Activated naive CD4-positive, alpha-beta T cell treated with Interleukin-2 at 50 U/mL for 16 hours (primary cell): ENCODE measurements at regions not wholly inside any gene's neighbourhood (a gene's known extent, or its start where the extent isn't known, plus 50 kb on each side); places are given as distances from the start of the nearest gene placed in this dataset.
A peak's percentile ranks its signal among the peaks of the same experiment; 100 is the strongest.

ENCODE experiments used
- DNase-seq: peaks from one replicate; pipeline ENCODE4 v3.0.0-alpha.2; 2020

DNA sequence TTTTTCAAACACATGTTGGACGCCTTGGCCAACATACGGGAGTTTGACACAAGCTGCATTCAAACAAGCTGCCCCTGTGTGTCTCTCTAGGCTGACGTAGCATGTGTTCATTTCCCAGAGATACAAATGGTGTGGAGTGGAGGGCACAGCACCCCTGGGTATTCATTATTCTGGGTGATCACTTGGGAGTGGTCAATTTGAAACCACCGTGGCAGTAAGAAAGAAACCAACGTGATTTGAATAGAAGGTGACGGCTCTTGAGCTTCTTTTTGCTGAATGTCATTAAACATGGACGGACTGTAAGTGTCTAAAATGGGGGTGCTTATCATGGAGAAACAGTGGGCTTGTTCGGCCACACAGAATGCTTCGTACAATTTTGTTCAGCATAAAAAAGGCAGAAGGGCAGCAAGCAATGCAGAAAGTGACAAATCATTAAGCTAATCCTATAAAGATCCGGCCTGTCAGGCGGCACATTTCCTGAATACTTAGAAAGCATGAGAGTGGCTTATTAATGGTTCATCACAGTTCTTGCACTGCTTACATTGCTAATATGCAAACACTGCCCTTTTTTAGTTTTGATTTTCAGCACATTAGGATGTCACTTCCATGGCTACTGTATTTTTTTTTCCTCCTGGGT lies 1261.9 kb upstream of the CITED2 start:
- DNase-seq: no peak

DNA sequence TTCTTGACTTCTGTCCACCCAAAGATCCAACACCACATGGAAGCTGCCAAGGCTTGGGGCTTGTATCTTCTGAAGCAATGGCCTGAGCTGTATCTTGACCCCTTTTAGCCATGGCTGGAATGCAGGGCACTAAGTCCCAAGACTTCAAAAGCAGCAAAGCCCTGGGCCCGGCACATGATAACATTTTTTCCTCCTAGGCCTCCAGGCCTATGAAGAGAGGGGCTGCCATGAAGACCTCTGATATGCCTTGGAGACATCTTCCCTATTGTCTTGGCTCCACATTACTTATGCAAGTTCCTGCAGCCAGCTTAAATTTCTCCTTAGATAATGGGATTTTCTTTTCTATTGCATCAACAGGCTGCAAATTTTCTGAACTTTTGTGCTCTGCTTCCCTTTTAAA lies 1252.6 kb upstream of the CITED2 start:
- DNase-seq: no peak

DNA sequence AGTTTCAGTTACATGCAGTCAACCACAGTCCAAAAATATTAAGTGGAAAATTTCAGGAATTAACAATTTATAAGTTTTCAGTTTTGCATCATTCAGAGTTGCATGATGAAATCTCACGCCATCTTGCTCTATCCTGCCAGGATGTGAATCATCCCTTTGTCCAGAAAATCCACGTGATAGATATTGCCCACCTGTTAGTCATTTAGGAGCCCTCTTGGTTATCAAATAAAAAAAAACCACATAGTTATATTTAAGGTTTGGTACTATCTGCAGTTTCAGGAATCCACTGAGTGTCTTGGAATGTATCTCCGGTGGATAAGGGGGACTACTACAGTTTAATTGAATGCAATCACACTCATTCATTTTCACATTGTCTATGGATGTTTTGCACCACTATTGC lies 1249.0 kb upstream of the CITED2 start:
- DNase-seq: no peak

DNA sequence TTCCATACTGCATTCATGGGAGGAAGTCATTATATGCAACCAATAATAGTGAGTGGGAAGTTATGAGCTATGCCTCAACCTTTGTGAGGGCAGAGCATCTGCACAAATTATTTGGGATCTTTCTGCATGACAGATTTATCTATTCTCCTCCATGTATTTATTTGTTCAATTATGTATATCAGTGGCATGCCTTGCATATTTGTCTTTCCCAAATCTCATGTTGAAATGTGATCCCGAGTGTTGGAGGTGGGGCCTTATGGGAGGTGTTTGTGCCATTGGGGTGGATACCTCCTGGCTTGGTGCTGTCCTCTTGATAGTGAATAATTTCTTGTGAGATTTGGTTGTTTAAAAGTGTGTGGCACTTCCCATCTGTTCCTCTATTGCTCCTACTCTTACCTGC lies 1246.0 kb upstream of the CITED2 start:
- DNase-seq: no peak

DNA sequence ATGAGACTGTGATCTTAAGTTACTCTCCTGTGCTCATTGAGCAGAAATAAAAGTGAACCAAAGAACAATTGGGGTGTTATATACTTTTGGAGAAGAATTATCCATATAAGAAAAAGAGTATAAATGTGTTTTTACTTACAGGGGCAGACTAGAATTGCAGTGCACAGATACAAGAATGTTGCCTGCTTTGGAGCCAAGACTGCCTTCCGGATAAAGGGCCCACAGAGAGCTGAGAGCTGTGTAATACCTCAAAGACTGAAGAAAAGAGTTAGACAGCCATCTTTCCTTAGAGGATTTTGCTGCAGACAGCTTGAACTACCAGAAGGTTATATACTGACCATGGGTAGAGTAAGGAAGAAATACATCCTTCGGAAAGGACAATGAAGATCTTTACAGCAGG lies 1235.5 kb upstream of the CITED2 start:
- DNase-seq: no peak

DNA sequence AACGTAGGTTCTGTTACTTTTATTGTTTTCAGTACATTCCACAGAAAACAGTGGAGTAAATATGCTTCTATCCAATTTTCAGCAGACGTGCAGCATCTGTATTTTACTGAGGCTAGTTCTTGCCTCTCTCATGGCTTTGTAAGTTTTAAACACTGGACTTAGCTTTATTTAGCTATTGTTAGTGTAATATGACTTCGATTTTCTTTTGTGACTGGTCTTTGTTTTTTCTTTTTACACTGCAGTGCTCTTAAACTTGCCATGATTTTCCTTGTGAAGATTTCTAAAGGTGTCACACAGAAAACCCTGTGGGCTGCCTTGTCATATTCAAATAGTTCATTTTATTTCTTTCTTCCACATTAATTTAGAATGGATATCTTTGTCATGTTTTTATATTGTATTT lies 1234.9 kb upstream of the CITED2 start:
- no peak for DNase-seq

DNA sequence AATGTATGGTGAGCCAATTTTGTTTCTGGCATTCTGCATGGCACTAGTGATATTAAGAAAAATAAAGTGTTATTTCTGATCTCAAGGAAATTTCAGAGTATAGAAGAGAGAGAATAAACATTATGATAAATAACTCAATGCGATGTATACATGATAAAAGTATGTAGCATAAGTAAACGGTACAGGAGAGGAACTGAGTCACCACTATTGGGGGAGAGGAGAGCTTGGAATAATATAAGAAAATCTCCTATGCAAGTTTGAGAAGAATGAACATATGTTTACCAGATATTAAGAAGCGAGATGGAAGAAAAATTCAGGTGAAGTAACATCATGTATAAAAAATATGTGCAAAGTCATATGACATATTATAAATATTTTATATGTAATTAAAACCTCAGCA lies 1230.3 kb upstream of the CITED2 start:
- no peak for DNase-seq

DNA sequence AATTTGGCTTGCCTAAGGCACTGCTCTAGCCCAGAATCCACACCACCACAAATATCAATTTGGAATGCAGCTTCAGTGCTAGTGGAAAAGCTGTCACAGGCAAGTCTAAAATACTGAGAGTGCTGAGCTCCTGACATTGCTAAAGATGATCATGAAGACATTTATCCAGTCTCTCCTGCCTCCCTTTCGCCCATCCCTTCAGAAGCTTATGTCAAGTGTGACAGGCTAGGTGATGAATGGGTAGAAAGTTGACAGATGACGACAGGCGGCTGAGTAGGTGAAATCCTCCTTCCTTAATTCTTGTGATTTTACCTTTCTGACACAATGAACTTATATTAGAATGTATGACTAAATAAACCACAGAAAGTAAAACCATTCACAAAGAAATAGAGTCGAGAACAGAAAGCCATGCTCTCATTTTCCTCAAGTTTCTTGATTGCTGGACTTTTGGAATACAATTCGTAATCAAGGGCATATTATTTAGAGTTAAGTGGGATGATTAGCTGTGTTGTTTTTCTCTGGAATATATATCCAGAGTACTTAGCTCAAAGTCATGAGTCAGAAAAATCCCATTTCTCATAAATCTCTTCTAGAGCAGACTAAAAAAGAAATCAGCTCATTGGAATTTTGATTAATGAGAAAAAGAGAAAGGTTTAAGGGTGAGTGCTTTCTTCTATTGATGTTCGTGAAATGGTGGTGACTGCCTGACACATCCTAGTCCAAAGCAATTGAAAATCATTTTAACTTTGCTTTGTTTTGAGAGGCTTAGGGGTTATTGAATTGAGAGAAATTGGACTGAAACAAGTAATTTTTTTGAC lies 1228.2 kb upstream of the CITED2 start:
- no peak for DNase-seq

DNA sequence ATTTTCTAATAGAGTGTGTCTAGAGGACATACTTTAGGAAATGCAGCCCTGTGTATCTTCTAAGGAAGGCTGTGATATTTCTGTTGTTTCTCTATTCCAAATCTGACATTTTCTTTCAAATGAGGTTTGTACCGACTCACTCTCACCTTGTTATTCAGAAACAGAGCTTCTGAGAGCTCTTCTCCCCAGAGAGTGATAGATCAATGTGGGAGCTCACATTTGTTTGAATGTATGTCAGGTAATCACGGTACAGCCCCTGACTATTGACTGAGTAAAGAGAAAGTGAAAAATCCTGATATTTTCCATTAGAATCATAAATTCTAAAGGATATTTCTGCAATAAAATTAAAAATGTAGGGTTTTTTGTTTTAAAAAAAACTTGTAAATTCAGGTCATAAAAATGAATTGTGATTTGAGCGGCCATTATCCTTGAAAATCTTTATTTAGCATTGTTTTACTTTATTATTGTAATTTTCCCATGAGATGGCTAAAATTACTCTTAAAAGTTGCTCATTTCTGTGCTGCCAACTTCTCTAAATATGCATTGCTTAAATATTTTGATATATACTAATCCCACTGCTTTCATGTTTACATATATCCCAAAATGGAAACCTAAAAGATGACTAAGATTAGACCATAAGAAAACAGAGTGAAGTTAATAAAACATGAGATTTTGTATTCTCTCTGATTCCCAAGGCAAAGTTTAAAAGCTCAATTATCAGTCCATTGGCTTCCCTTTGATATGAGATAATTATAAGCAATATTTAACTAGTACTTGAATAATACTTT lies 1226.8 kb upstream of the CITED2 start:
- no peak for DNase-seq

DNA sequence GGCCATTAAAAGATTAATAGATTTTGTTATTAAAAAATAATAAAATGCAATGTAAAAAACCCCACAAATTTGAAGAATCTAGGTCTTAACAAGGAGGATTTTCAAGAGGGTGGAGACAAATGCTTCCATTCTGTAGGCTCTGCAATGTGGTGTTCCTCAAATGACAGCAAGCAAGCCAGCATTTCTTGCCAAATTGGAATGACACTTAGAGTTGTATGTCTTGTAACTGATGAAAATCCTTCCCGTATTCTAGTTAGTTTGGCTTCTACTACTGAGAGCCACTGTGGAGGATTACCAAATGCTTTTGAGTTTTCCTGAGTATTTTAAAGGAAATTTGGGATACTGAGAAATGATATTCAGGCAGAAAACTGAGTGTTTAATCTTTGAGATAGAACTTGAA lies 1225.5 kb upstream of the CITED2 start:
- no peak for DNase-seq

DNA sequence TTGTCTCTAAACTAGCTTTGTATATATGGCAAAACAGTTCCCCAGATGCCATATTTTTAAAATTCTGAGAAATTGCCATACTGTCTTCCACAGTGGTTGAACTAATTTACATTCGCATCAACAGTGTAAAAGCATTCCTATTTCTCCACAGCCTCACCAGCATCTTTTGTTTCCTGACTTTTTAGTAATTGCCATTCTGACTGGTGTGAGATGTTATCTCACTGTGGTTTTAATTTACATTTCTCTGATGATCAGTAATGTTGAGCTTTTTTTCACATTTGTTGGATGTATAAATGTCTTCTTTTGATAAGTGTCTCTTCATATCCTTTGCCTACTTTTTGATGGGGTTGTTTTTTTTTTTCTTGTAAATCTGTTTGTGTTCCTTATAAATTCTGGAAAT lies 1222.7 kb upstream of the CITED2 start:
- DNase-seq: no peak

DNA sequence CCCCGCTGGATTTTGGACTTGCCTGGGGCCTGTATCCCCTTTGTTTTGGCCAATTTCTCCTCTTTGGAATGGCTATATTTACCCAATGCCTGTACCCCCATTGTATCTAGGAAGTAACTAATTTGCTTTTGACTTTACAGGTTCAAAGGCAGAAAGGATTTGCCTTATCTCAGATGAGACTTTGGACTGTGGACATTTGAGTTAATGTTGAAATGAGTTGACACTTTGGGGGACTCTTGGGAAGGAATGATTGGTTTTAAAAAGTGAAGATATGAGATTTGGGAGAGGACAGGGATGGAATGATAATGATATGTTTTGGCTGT lies 1220.3 kb upstream of the CITED2 start:
- DNase-seq: no peak

DNA sequence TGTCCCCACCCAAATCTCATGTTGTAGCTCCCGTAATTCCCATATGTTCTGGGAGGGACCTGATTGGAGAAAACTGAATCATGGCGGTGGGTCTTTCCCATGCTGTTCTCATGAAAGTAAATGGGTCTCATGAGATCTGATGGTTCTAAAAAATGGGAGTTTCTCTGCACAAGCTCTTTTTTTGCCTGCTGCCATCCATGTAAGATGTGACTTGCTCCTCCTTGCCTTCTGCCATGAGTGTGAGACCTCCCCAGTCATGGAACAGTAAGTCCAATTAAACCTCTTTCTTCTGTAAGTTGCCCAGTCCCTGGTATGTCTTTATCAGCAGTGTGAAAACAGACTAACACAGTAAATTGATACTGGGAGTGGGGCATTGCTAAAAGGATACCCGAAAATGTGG lies 1218.4 kb upstream of the CITED2 start:
- DNase-seq: no peak

DNA sequence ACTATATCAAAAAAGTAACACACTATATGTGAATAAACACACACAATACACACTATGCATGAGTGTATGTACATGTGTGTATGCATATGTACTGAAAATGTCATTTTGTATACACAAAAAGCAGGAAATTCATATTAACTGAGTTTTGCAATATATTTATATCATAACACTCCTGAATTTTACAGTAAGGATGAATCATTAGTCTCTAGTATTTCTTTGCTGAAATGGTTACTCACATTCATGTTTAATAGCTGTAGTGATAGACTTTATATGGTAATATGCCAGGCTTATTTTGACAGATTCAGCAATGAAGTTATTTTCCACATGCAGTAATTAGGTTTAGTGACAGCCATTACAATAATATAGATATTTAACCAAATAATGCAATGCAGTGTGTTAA lies 1216.2 kb upstream of the CITED2 start:
- DNase-seq: no peak

DNA sequence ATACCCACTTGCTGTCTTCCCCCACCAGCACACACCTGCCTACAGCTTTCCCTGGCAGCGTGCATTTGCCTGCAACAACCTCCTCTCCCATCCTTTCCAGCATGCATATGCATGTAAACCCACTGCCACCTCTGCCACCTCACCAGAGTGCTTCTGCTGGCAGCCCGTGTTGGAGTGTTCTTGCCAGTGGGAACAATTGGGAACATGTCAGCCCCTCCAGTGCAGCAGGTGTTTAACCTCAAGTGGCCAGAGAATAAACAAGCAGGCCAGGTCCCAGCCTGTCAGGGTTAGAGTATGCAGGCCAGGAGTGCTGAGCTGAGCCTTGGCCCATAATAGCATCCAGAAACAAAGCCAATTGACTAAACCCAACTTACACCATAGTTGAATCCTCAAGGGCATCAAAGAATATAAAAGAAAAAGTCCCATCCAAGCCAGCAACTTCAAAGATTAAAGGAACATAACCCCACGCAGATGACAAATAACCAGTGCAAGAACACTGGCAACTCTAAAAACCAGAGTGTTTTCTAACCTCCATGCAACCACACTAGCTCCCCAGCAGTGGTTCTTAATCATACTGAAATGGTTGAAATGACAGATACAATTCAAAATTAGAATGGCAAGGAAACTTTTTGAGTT lies 1212.1 kb upstream of the CITED2 start:
- peak; percentile 3 for DNase-seq

DNA sequence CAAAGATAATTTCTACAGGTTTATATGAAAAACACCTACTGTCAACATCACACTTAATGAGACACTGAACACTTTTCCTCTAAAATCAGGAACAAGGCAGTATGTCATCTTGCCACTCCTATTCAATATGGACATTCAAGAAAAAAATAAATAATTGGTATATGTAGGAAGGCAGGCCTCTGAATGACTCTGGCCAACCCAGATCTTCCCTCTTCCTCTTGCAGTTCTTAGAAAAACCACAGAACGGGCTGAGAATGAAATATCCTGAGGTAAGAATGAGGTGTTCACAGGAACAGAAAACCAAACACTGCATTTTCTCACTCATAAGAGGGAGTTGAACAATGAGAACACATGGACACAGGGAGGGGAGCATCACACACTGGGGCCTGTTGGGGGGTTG lies 1207.2 kb upstream of the CITED2 start:
- DNase-seq: no peak

DNA sequence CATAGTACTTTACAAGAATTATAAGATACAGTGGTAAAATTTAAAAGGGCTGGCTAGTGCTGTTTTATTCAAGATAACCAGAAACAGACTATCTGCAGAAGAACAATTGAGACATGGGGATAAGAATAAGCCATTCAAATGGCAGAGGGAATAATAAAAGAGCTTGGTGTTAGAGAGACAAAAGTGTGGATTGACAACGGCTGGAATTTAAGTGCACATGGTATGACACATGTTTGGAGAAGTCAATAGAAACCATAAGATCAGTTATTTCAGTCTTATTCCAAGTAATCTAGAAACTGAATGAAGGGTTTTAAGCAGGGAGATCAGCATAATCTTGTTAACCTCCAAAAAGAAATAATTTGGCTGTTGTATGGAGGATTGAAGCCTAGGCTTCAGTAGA lies 1205.5 kb upstream of the CITED2 start:
- DNase-seq: no peak

DNA sequence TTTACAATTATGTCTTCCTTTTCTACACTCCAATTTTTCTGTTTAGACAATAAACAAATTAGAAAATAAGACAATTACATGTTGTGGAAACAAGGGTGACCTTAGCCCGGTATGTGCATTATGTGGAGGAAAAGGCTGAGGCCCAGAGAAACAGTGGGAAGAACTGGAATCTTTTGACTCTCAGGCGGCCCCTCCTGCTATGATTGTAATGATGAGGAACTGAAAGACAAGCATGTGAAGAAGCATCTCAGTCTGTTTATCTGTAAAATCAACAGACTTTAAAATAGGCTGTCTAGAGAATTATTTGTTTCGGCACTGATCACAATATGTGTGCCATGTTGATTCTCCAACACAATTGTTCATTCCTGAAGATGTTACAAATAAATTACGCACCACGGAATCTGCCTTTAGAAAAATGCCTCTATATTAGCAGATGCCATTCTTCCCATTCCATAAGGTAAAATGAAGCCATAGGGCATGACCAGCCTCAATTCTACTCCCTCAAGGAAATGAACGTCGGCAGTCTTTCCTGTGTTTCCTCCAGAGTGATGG lies 1201.6 kb upstream of the CITED2 start:
- no peak for DNase-seq

DNA sequence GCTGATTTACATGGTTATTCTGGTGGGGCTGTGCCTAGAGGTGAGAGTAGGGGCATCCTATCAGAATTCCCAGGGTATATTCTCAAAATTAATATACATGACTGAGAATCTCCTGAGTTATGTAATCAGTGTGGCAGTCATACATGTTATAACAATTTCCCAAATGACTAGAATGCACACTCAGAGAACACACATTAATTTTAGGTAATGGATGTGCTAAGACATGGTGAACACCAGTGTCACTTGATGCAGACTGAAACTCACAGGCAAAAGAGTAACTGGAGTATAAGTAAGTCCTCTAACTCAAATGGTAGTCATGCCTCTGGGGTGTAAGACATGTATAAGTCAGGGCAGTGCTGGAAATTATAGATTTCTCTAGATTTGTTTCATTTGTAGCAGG lies 1198.4 kb upstream of the CITED2 start:
- DNase-seq: no peak

DNA sequence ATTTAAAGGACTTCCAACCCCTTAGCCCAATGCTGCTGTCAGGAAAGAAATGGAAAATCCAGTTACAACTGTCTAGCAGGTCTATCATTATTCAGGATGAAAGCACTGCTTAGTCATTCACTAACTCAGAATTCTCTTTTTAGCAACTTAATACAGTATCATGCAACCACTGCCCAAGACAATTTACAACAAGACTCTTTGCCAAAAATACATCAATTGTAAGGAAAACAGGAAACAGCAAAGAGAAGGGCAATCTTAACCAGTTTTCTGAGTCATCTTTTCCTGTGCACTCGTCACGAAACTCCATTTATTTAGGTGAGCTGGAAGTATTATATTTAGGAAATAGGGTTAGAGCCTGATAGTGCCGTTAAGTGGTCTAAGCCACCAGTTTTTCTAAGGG lies 1197.7 kb upstream of the CITED2 start:
- DNase-seq: no peak

DNA sequence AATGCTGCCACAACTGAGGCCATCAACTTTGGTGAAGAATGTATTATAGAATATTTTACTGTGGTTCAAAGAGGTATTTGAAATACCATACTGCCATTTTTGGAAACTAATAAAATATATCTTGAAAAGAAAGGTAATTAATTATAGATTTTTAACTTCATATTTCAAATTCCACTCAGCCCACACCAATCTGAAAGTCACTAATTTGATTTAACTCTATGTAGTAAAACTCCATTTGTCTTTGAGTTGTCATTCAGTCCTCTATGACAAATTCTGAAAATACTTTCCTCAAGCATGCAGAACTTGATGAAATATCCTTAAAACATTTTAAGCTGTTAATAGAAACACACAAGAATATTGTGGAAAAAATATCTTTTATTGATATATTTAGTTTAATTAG lies 1196.7 kb upstream of the CITED2 start:
- no peak for DNase-seq

DNA sequence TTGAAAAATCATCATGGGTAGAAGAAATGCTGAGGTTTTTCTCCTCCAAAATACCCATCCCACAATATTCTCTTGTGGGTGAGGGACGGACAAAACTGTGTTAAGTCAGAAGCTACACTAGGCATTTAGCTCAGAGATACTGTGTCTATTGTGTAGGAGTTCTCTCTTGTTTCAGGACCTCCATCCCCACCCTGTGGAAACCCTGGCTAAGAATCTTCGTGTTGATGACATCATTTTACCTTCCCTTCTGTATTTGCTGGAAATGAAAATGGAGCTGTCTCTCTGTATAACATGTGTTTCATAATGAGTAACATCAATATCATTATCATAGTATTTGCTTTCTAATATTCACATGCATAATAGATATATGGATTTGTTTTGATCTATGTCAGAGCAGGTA lies 1193.0 kb upstream of the CITED2 start:
- no peak for DNase-seq

DNA sequence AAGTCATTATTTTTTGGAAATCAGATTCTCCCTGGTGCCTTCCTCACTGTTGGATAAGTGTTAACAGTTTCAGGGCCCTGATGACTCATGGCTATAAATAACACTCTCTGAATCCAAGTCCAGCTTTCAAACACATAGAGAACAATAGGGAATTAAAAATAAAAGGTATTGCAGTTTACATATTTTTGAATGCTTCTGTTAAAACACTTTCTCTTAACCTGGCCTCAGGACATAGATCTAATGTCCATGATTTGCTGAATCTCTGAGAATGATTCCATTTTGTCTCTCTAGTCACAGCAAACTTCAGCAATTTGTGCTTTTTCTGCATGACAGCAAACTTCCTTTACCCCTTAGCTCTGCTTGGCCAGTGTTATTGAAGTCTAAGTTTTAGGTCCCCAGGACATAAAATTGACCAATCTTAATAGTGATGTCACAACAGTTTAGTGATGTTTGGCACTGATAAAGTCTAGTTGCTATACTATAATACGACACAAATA lies 1192.4 kb upstream of the CITED2 start:
- no peak for DNase-seq
